ENCODE measurements at regions not wholly inside any gene's neighbourhood (a gene's known extent, or its start where the extent isn't known, plus 50 kb on each side); places are given as distances from the start of the nearest gene placed in this dataset.

DNA sequence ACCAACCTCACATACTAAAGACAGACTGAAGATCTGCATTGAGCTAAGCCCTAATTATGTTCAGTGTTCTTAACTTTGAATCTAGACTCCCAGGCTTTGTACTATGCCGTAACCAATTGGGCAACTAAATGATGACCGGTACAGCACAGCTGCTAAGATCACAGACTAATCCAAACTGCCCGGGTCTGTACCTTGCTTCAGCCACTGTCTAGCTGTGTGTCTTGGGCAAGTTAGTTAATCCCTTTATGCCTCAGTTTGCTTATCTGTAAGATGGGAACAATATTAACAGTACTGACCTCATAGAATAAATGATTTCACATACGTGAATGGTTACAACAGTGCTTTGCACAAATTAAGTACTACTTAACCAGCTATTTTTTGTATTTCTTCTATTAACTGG, 205.8 kb upstream of the NFE2L3 start:
- no peak for TF ChIP-seq CTCF (IDR thresholded peaks at IDR 0.05)
- no peak for TF ChIP-seq POLR2A (IDR thresholded peaks at IDR 0.05)
- TF ChIP-seq EP300 (IDR thresholded peaks at IDR 0.05), result no peak

Measured in sigmoid colon (tissue), 4 donors.